ENCODE measurements at regions not wholly inside any gene's neighbourhood (a gene's known extent, or its start where the extent isn't known, plus 50 kb on each side); places are given as distances from the start of the nearest gene placed in this dataset.

DNA sequence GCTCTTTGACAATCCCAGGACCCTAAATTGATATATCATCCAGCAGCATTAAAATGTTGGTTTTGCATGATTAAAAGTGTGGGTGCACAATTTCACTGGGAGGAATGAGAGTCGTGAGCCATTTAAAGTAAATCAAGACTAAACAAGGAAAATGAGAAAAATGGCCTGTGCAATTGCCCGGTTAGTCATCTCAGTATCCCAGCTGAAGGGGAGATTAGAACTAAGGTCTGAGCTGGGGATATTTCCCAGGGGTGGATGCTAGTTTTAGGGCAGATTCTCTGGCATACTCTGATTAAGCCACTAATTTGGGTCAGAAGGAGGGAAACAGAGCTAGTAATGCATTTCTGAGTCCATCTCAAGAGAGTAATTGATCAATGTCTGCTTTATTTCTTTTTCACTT lies 177.2 kb downstream of the EN1 start:
- DNase-seq (ENCODE audit: low spot score), result no peak
- intact Hi-C loops (cut with DNase I), result no loop called here

DNA sequence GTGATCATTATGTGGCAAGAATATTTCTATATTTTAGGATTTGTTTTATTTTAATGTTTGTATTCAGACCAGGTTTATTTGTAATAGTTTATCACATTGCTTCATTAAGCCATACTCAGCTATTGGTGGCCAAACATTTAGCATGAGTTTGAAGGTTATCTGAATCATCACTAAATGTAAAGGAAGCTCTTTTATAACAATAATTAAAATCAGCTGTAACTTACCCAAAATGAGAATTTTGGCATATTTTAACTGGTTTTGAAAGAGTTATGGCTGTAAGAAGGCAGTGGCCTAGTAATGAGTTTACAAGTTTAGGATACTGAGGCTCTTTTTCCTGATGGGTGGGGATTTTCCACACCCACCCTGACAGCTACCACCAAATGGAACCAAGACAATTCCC lies 177.8 kb downstream of the EN1 start:
- intact Hi-C loops (cut with DNase I), result no loop called here
- DNase-seq (ENCODE audit: low spot score), result no peak

DNA sequence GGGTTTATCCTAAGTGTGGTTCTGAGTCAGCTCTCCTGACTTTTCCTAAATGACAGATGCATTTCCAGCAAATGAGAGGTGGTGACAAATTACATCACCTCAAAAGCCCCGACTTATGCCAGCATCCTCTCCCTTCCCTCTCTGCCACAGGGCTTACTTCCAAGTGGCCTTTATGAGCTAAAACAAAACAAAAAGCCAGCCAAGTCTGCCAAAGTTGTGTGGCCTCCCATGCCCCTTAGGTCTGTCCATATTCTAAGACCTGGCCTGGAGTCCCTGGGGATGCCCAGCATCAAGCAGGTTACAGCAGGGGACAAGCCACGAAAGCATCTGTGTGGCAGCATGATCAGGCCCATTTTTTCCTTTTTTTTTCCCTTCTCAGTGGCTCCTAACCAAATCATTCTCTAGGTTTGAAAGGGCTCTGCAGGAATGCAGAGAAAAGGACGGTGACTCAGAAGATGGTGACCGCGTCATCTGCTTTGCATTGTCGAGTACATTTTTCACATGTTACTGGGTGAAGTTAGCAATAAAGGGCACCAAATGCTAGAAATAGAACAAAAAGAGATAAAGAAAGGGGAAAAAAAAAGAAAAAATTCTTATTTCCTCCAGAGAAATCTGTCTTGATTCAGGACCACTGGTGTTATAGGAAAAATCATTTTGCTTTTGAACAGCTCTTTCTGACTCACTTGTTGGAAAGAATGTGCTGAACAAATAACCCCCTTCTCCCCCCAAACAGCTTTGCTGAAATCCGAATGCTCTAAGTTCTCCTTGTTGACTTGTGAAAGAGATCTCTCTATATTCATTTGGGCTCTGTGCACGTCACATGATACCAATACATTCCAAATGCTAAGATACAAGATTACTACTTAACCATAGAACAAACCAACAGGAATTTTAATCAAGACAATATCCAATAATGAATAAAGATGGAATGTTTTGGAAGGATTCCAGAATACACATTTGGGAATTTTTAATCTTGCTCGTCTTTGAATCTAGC lies 178.7 kb downstream of the EN1 start:
- DNase-seq (ENCODE audit: low spot score), result no peak
- intact Hi-C loops (cut with DNase I), result no loop called here

DNA sequence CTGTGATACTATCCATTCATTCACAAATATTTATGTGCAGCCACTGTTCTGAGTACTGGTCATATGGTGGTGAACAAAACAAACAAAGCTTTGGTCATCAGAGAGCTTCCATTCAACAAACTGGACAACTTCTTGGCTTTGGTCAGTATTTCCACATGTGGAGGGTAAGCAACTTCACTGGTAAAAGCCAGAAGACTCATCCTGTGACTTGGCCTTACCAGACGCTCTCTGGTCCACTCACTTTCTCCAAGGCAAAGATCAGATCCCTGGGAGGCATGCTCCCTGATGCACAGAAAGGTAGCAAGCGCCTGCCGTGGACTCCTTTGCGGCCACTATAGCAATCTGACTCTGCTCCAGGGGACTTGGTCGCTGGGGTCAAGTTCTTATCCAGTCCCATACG lies 179.5 kb downstream of the EN1 start:
- intact Hi-C loops (cut with DNase I), result no loop called here
- DNase-seq (ENCODE audit: low spot score), result no peak

DNA sequence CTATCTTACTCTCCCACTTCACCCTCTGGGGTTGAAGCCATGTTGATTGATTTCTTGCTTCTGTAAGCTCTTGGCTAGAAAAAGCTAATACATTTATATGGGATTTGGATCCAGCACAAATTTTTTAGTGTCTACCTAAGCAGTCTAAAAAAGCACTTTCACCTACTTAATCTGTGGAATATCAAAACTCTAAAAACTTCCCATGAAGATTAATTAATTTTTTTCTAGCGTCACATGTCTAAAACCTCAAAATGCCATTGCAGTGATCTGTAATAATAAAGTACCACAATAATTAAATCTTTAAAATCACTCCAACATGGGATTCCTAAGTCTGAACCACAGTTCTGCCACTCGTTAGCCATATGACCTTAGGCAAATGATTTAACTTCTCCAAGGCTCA lies 180.1 kb downstream of the EN1 start:
- intact Hi-C loops (cut with DNase I), result no loop called here
- DNase-seq (ENCODE audit: low spot score), result no peak

DNA sequence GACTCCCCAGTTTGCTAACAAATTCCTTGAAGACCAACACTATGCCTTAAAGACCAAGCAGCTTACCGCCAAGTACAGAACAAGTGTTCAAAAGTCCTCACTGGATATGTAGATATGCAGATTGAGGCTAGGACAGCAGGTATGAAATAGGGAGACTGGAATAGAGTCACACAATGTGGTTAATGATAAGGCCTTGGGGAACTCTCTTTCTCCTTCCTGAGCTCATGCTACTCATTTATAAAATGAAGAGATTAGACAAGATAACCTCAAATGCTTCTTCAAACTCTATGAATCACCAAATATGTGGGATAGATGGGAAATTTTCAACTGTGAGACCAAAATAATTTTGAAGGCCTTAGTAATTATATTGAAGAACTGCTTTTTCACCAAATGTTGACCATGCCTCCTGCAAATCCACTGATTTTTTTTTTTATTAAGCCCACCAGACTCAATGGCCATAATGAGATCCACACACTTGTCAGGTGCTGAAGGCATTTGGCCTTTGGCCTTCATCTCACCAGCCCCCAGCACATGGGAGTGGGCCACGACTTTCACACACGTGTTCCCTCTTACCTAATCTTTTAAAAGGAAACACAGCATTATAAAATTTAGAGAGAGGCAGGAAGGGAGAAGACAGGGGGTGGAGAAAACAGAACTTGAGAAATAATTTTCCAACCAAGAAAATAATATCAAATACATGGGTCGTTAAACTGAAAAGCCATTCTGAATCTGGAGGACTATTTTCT lies 181.5 kb downstream of the EN1 start:
- intact Hi-C loops (cut with DNase I), result no loop called here
- no peak for DNase-seq (ENCODE audit: low spot score)

DNA sequence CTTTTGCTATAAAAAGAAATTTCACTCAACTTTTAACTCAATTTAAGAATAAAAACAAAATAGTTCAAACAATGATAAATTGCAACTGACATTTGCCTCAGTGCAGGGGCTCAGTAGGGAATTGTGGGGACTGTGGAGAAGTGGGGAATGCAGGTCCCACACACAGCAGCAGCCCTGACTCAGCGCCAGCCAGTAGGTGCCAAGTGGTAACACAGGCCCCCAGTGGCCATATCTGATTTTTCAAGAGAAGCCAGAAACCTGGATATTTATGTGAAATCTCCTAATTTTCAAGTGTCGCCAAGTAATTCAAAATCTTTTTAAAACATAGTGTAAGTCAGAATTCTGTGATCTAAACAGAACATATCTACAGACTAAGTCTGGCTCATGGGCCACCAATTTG lies 186.3 kb downstream of the EN1 start:
- intact Hi-C loops (cut with DNase I), result no loop called here
- no peak for DNase-seq (ENCODE audit: low spot score)

DNA sequence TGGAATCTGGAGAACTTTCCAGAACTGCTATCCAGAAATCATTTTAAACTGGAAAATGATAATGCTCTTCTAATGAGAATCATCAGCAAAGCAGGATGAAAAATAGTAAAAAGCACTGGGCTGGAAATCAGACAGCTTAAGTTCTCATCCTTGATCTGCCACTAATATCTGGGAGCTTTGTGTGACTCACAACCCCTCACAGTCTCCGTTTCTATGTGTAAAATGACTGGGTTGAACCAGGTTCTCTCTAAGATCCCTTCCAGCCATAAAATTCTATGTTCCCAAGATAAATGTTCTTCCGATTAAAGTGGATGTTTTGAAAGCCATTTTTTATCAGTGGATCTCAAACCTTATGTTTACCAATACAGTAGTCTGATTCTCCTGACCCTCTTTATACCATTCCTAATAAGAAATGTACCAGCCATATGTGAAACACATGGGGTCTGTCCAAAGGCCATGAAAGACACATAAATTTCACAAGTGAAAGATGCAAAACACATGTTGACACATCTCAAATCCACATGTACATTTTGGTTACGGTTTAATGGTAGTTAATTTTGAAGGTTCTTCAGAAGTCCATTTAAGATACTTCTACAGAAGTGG lies 188.8 kb downstream of the EN1 start:
- DNase-seq (ENCODE audit: low spot score), result no peak
- intact Hi-C loops (cut with DNase I), result no loop called here

DNA sequence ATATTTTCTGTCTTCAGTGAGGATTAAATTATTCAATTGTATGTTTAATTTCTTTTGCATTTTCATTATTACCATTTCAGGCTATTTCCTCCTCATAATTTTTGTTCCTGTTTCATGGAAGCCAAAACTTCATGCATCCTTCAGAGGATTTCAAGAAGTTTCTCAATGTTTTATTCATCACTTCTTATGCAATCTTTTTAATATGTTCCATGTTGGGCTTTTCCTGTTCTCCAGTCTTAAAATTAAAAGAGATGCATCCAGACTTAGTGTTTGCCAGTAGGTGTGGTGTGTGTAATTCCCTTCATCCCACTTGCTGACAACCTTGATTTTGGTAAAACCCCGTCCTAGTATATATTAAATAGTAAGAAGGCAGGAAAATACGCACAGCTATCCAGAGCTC lies 190.0 kb downstream of the EN1 start:
- intact Hi-C loops (cut with DNase I), result no loop called here
- DNase-seq (ENCODE audit: low spot score), result no peak

DNA sequence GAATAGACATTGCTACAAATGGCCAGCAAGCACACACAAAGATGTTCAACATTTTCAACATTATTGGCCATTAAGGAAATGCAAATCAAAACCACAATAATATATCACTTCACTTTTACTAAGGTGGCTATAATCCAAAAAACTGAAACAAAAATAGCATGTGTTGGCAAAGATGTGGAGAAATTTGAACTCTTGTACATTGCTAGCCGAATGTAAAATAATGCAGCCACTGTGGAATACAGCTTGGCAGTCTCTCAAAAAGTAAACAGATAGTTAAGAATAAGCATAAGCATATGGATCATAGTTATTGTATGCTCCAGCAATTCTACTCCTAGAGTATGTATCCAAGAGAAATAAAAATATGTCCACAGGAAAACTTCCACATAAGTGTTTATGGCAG lies 192.5 kb downstream of the EN1 start:
- intact Hi-C loops (cut with DNase I), result no loop called here
- no peak for DNase-seq (ENCODE audit: low spot score)

DNA sequence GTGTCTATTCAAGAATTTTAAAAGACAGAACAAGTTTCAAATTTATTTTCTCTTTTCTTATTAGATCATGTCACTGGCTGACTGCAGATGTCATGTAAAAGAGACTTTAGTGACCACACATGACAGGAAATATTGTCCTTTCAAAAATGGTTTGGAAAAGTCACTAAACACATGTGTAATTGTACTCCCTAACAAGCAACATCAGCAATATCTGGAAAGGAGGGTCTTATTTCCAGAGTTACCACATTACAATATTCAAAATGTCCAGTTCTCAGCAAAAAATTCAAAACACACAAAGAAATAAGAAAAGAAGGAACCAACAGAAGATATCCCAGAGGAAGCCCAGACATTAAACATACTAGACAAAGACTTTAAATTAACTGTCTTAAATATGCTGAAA lies 197.1 kb downstream of the EN1 start:
- intact Hi-C loops (cut with DNase I), result no loop called here
- DNase-seq (ENCODE audit: low spot score), result no peak

DNA sequence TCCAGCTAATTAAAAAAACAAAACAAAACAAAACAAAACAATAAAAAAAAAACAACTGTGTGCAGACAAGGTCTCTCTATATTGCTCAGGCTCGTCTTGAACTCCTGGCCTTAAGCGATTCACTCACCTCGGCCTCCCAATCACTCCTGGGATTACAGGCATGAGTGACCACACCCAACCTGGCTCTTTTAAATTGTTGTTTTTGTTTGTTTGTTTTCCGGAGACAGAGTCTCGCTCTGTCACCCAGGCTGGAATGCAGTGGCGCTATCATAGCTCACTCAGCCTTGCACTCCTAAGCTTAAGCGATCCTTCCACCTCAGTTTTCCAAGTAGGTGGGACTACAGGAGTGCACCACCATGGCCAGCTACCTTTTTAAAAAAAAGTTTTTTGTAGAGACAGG lies 201.6 kb downstream of the EN1 start:
- intact Hi-C loops (cut with DNase I), result no loop called here
- no peak for DNase-seq (ENCODE audit: low spot score)

DNA sequence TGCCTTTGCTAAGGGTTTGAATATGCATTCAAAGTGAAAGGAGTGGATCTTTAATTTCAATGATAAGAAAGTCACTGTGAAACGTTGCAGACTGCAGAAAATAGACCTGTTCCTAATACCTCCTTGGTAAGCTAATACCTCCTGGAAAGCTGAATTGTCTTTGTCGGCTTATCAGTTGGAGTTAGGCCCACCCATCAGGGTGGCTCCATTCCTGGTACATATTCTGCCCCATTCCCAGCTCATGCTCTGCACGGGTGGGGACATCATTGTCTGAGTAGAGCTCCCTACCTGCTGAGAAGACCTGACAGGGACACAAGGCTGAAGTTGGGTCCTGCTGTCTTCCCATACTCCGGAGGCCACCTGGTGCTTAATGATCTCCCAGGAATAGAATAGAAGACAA lies 203.3 kb downstream of the EN1 start:
- intact Hi-C loops (cut with DNase I), result no loop called here
- no peak for DNase-seq (ENCODE audit: low spot score)

DNA sequence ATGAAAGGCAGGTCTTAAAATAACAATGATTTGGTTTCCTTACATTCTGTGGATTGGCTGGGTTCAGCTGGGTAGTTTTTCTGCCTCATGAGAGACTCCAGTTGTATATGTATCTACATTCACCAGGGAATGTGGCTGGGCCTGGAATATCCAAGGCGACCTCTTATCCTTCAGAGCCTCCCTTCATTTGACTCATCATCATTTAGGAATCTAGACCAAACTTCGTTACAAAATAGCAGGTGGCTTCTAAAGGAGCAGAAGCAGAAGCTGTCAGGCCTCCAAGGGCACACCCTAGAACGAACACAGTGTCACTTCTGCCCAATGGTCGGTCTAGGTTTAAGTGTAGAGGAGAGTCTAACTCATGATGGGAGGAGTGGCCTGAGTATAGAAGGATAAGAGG lies 204.2 kb downstream of the EN1 start:
- DNase-seq (ENCODE audit: low spot score), result no peak
- intact Hi-C loops (cut with DNase I), result no loop called here

DNA sequence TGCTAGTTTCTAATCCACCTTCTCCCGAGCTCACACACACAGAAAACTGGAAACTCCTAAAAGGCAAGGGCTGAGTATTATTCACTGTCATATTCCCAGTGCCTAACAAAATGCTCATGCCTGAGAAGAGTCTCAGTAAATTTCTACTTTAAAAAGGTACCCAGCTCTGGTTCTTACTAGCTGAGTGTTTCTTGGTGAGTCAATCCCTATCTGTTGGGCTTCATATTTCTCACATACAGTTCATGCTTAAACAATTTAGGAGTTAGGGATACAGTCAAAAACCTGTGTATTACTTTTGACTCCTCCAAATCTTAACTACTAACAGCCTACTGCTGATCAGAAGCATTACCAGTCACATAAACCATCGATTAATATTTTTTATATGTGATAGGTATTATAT lies 204.9 kb downstream of the EN1 start:
- no peak for DNase-seq (ENCODE audit: low spot score)
- intact Hi-C loops (cut with DNase I), result no loop called here

DNA sequence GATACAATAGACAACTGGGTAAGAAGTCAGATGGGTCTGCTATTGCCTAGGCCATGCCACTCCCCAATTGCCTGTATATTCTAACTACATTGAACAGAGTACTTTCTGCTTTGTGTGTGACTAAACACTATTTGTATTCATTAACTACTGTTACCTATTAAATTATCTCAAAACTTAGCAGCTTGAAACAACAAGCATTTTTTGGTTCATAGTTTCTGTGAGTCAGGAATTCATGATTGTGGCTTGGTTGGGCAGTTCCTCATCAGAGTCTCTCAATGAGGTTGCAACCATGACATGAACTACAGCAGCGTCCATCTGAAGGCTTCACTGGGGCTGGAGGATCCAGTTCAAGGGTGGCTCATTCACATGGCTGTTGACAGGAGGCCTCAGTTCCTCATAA lies 205.7 kb downstream of the EN1 start:
- no peak for DNase-seq (ENCODE audit: low spot score)
- intact Hi-C loops (cut with DNase I), result no loop called here

DNA sequence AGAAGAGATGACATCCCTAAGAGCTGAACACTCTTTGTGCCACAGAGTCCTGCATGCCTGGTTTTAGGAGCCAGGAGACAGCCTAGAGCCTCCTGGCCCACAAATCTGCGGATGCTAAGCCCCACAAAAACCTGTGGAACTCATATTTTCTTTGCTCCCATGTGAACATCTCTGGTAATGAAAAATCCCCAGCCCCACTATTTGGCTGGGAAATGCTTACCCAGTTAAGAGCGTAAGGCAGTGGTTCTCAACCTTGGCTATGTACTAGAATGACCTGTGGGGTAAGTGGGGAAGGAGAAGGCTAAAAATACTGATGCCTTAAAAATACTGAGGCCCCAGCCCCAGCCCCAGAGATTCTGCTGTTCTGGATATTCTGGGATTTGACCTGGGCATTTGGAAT lies 208.1 kb downstream of the EN1 start:
- no peak for DNase-seq (ENCODE audit: low spot score)

DNA sequence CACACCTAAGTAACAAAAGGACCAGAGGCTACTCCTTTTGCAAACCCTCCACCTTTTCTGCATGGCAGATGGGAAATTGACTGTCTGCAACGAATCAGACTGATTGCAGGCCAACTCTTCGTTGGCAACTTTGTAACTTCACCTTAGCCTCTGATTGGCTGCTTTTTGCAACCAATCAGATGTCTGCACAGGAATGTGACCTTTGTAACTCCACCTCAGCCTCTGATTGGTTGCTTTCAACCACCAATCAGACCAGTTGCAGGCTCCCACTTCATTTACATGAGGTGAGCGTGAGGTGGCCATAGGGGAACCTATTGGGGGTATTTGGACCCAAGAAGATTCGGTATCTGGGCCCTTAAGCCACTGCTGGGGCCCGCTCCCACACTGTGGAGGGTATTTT lies 209.0 kb downstream of the EN1 start:
- intact Hi-C loops (cut with DNase I), result no loop called here
- DNase-seq (ENCODE audit: low spot score), result no peak

More for the DNA sequence above, 208.1 kb downstream of the EN1 start:
- intact Hi-C loops (cut with DNase I), result no loop called here

DNA sequence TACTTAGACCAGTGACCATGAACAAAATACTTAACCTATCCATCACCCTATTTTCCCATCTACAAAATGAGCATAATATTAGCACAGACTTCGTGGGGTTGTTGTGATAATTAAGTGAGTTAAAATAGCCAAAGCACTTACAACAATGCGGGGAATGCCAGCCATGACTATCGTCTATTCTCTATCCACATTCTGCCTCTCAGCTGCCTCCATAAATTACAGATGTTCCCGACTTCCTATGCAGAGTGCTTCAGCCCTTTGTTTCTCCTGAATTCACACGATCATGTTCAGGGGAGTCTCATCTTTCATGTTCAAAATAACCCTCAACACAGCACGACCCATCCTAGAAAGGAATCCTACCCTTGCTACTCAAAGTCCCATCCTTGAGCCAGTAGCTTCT lies 211.6 kb downstream of the EN1 start:
- intact Hi-C loops (cut with DNase I), result no loop called here
- DNase-seq (ENCODE audit: low spot score), result no peak

DNA sequence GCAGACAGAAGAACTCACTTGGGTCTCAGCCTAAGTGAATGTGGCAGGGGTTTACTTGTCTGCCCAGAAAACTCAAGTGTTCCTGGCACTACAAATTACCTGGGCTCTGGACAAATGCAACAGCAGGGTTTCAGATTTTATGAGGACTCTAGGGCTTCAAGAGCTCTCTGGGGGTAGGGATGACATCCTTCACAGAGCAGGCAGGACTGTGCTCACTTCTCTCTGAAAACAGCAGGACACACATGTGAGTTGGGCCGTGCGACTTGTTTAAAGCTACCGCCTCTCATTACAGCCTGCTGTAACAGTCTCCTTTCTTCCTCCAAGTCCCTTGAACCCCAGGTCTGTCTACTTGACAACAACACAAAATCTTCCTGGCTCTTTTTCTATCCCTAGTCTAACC lies 212.6 kb downstream of the EN1 start:
- no peak for DNase-seq (ENCODE audit: low spot score)
- intact Hi-C loops (cut with DNase I), result no loop called here

All from cardiac septum (tissue), 1 donor.